GM23338 (cell line): ENCODE measurements at regions not wholly inside any gene's neighbourhood (a gene's known extent, or its start where the extent isn't known, plus 50 kb on each side); places are given as distances from the start of the nearest gene placed in this dataset.

Source experiments
- CREB1 ChIP-seq: fragments of 250-450 bp; sonication (Bioruptor Pico); IDR thresholded peaks from 2 replicates; pipeline ENCODE4 v1.5.0; 2020; ENCODE audit warnings: low read depth, mild to moderate bottlenecking, moderate library complexity
- NANOG ChIP-seq: IDR thresholded peaks from 2 replicates; pipeline ENCODE4 v1.6.1; 2016; ENCODE audit warnings: antibody characterized with exemption, borderline replicate concordance
- STAT1 ChIP-seq: IDR thresholded peaks from one replicate; pipeline ENCODE4 v1.6.1; 2016; ENCODE audit warnings: antibody characterized with exemption; ENCODE audit not compliant: unreplicated experiment
- ZNF331 ChIP-seq: fragments of 250-450 bp; sonication (Bioruptor Pico); IDR thresholded peaks from 2 replicates; pipeline ENCODE4 v1.5.0; 2020; ENCODE audit warnings: low read depth, mild to moderate bottlenecking, moderate library complexity
- TF ChIP-seq, protein P1 (sequence below), 2 experiments: fragments of 200-600 bp in 1 of 2; sonication (generic) in 1 of 2; conservative IDR thresholded peaks; 2 replicates each; pipeline versions ENCODE4 v1.5.1 to v1.6.1; 2016 to 2017; ENCODE audit warnings: antibody characterized with exemption in 2 of 2, low read depth in 2 of 2, mild to moderate bottlenecking in 2 of 2, moderate library complexity in 1 of 2

DNA sequence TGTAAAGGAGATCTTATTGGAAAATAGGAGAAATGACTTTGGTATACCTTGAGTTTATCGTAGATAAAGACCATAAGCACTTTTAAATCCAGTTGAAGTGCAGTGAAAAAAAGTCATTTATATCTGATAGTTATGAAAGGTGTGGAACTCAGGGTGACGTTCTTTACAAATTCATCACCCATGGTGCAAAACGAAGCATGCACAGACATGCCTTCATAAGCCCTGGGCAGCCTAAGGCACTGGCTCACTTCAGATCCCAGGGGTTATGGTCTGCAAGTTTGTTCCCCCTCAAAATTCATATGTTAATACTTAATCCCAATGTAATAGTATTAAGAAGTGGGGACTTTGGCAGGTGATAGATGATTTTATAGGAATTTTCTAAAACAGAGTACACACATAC, 1216.4 kb upstream of the USP15 start:
- no peak for TF ChIP-seq CREB1 (CRISPR knock-in tag)
- TF ChIP-seq STAT1 = no peak
- TF ChIP-seq, protein P1, sequence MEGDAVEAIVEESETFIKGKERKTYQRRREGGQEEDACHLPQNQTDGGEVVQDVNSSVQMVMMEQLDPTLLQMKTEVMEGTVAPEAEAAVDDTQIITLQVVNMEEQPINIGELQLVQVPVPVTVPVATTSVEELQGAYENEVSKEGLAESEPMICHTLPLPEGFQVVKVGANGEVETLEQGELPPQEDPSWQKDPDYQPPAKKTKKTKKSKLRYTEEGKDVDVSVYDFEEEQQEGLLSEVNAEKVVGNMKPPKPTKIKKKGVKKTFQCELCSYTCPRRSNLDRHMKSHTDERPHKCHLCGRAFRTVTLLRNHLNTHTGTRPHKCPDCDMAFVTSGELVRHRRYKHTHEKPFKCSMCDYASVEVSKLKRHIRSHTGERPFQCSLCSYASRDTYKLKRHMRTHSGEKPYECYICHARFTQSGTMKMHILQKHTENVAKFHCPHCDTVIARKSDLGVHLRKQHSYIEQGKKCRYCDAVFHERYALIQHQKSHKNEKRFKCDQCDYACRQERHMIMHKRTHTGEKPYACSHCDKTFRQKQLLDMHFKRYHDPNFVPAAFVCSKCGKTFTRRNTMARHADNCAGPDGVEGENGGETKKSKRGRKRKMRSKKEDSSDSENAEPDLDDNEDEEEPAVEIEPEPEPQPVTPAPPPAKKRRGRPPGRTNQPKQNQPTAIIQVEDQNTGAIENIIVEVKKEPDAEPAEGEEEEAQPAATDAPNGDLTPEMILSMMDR (conservative IDR thresholded peaks at IDR 0.05; ENCODE audit: low read depth in 2 of 2) = no peak
- TF ChIP-seq NANOG = no peak
- TF ChIP-seq ZNF331 (CRISPR knock-in tag) = no peak
